ENCODE measurements at regions not wholly inside any gene's neighbourhood (a gene's known extent, or its start where the extent isn't known, plus 50 kb on each side); places are given as distances from the start of the nearest gene placed in this dataset.
"Not testable (repeated sequence)": the region's sequence is repeated elsewhere in the genome, so short reads cannot be mapped to it uniquely, and the experiment has no call there.

GRCh38 chr5:108461628-108462367, 79.9 kb upstream of the FBXL17 start:
- DNase-seq (ENCODE audit: low read depth) = peak; percentile 82

DNA sequence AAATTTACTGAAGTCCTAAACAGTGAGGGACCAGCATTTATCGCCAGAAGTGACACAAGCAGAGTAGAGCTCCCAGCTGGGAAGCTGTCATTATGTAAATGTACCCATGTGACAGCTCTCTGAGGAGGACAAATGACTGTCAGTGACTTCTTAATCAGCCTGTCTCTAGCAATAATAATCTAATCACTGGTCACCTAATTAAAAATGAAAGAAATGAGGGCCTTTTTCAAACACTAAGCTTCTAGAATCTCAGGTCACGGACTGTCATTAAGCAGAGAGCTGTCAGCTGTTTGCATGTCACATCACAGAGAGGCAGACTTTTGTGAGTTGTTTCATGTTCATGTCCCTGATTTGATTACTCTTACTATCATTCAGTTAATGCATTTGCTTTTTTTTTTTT, 77.9 kb upstream of the FBXL17 start:
- no peak for DNase-seq (ENCODE audit: low read depth)

- peak; percentile 5 for DNase-seq (ENCODE audit: low read depth)
Measured at GRCh38 chr5:108451269-108451668, 69.4 kb upstream of the FBXL17 start.

- DNase-seq (ENCODE audit: low read depth) = not testable (repeated sequence)
Measured at GRCh38 chr5:108444130-108444529, 62.2 kb upstream of the FBXL17 start.

- DNase-seq (ENCODE audit: low read depth) = not testable (repeated sequence)
Measured at GRCh38 chr5:108442063-108442651, 60.3 kb upstream of the FBXL17 start.

DNA sequence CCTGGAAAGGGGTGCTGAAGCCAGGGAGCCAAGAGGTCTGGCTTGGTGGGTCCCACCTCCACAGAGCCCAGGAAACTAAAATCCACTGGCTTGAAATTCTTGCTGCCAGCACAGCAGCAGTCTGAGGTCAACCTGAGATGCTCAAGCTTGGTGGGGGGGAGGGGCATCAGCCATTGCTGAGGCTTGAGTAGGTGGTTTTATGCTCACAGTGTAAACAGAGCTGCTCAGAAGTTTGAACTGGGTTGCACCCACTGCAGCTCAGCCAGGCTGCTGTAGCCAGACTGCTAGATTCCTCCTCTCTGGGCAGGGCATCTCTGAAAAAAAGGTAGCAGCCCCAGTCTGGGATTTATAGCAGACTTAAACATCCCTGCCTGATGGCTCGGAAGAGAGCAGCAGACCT, 55.5 kb upstream of the FBXL17 start:
- DNase-seq (ENCODE audit: low read depth) = no peak

- DNase-seq (ENCODE audit: low read depth) = no peak
Measured at GRCh38 chr5:108436696-108437095, 54.8 kb upstream of the FBXL17 start.

- no peak for DNase-seq (ENCODE audit: low read depth)
Measured at GRCh38 chr5:108433600-108433999, 51.7 kb upstream of the FBXL17 start.

DNA sequence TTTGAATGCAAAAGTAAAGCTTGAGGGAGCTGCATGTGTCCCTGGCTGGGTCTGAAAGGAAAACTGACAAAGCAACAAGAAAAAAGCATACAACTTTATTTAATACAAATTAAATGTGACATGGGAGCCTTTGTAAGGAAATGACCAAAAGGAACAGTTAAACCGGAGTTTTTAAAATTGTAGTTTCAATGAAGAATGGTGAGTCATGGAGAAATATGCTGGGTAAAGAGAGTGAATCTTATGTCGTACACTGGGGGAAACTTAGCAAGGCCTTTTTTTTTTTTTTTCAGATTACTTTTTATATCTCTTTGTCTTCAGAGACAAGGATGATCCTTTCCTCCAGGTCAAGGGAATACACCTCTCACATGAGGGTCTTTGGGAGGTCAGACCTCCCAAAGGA, 50.1 kb upstream of the FBXL17 start:
- peak; percentile 61 for DNase-seq (ENCODE audit: low read depth)
